ENCODE measurements at regions not wholly inside any gene's neighbourhood (a gene's known extent, or its start where the extent isn't known, plus 50 kb on each side); places are given as distances from the start of the nearest gene placed in this dataset.

DNA sequence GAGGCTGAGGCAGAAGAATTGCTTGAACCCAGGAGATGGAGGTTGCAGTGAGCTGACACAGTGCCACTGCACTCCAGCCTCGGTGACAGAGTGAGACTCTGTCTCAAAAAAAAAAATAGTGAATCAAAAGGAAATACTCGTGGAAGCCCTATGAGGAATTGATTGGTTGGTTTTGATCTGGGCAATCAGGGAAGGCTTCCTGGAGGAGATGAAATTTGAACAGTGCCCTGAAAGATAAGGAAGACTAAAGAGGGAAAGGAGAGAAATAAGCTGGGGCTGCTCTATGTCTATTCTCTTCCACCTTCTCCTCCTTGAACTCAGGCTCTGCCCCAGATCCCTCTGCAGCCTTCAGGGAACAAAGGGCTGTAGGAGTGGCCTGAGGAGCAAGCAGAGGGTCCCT, 54.1 kb downstream of the IRF2BPL start:
- DNase-seq, result no peak

- DNase-seq, result no peak
Measured at GRCh38 chr14:76971549-76971948, 57.0 kb downstream of the IRF2BPL start.

GRCh38 chr14:76968621-76969063, 59.9 kb downstream of the IRF2BPL start:
- DNase-seq, result no peak

DNA sequence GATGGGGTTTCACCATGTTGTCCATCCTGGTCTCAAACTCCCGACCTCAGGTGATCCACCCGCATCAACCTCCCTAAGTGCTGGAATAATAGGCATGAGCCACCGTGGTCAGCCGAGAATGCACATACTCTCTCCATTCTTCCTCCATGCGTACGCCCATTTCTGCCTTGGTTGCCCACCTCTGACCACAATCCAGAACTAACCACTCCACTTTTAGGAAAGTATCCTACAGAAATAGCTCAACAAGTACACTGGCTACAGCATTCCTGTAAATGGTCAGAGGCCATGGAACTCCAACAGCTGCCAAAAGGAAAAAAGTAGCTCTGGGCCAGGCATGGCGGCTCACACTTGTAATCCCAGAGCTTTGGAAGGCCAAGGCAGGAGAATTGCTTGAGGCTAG, 60.7 kb downstream of the IRF2BPL start:
- no peak for DNase-seq

GRCh38 chr14:76965232-76965631, 63.3 kb downstream of the IRF2BPL start:
- no peak for DNase-seq

- DNase-seq, result no peak
Measured at GRCh38 chr14:76964695-76965094, 63.8 kb downstream of the IRF2BPL start.

- DNase-seq, result no peak
Measured at GRCh38 chr14:76963372-76963771, 65.1 kb downstream of the IRF2BPL start.

DNA sequence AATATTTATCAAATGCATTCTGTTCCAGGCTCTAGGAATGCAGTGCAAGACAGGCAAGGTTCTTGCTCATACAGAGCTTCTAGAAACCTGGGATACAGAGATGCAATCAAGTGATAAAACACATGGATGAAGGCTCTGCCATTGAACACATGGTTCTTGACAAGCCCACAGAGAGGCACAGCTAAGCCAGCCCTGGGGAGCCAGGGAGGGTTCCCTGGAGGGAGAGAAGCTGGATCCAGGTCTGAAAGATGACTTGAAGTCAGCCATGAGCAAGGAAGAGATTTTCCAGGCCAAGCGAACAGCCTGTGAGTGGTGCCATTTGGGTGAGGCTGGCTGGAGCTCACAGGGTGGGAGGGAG, 66.2 kb downstream of the IRF2BPL start:
- no peak for DNase-seq

- peak; percentile 41 for DNase-seq
Measured at GRCh38 chr14:76961631-76962302, 66.7 kb downstream of the IRF2BPL start.

DNA sequence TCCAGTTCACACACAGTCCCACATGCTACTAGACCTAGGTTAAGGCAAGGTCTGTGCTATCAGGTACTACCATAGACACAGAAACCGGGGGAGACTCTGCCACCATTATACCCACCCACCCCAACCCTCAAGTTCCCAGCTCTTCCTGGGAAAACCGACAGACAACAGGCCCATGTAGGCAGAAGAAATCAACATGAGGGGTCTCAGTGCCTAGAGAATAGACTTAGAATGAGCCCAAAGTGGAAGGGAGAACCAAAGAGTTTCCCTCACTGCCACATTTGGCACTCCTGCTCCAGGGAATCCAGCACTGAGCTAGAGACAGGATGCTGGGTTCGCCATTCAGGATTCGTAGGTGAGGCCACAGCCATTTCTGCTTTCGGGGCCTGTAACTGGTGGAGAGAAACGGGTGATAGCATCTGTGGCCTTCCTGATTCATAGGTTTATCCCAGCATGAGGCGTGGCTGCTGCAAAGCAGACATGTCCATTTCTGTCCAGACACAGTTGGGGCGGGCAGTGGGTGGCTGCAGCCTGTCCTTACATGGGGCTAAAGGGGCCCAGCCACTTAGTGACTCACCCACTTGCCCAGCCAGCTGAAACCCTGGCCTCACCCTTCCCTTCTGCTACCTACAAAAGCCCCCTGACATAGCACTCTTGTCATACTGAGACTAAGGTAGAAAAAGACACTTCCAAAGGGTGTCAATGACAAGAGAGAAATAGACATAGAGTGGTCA, 69.4 kb downstream of the IRF2BPL start:
- no peak for DNase-seq

DNA sequence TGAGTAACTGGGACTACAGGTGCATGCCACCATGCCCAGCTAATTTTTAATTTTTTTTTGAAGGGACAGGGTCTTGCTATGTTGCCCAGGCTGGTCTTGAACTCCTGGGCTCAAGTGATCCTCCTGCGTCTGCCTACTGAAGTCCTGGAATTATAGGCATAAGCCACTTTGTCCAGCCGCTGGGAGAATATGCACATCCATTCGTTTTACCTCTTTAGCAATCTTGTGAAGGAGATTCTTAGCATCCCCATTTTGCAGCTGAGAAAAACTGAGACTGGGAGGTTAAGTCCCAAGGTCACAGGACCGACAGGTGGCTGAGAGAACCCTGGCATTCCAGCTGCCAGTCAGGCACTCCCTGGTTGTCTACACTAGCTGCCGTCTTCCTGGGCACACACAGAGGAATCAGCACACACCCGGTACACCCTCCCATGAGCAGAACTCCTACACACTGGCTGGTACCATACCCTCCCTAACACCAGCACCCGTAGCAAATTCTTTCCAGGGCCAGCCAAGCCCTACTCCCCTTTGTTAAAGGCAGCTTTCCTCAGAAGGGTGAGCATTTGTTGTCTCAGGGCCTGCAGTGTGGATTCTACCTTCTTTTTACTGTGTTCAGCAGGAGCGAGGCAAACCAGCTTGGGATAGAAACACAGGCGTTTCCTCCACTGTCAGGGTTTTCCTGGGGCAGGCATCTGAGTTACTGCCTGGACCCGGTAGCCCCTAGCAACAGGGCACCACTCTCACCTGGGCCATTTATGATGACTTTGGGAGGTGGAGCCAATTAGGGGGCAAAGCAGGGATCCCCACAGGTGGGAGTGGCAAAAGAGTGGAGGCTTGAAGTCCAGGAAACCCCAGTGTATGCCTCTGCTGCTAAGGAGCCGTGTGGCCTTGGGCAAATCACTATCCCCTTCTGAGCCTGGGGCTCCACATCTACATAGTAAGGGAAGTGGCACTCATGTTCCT, 70.2 kb downstream of the IRF2BPL start:
- no peak for DNase-seq

- DNase-seq, result no peak
Measured at GRCh38 chr14:76957224-76957891, 71.2 kb downstream of the IRF2BPL start.

DNA sequence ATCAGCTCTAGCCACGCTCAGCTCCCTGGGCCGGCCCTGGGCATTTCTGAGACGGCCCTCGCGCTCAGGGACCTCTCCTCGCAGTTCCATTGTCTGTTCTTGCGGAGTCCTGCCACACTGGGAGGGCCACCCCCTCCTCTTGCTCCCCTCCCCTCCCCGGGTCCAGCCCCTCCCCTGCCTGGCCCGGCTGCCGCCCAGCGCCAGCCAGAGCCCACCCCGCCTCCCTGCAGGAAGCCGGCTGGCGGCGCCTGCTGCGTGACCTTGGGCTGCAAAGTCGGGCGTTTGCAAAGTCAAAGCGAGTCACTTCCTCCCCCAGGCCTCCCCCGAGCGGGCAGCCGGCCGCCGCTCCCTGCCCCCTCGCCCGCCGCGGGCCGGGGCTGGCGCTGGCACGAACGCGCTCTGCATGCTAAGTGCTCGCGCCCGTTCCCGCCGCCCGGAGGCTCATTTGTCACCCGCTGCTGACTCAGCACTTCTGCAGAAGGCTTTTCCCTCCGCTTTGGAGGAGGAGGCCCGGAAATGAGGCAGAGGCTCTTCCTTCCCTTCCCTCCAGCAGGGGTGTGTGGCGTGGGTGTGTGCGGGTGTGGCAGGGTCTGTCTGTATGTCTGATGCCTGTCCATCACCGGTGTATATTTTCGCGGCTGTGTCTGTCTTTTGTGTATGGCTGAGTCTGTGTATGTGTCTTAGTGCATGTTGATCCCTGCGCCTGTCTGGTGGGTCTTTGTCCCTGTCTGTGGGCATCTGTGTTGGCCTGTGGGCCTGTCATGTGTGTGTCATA, 72.0 kb downstream of the IRF2BPL start:
- peak; percentile 33 for DNase-seq

GRCh38 chr14:76955575-76956315, 72.8 kb downstream of the IRF2BPL start:
- DNase-seq, result no peak

GRCh38 chr14:76954394-76955190, 73.9 kb downstream of the IRF2BPL start:
- DNase-seq, result no peak

DNA sequence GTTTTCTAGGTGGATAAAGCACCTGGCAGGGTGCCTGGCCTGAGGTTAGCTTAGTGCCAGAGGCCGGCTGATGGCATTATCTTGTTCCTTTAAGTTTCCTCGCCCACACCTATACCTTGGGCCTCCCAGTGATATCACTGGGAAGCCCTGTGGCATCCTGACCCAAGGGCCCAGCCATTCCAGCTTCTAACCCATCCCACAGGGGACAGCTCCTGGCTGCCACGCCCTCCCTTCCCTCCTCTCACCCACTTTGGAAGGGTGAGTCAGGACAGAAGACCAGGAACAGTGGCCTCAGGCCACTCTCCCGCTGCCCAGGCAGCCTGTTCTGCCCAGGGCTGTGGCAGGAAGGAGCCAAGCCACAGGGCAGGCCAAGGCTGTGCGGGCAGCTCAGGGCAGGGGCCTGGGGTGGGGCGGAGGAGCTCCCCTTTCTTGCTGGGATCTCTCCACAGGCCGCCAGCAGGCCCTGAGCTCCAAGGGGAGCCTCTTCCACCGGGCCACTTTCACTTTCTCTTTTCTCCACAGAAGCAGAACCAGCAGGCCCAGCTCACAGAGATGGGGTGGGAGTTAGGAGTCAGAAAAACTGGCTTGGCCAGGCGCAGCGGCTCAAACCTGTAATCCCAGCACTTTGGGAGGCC, 75.1 kb downstream of the IRF2BPL start:
- DNase-seq, result no peak

GRCh38 chr14:76951166-76951565, 77.3 kb downstream of the IRF2BPL start:
- no peak for DNase-seq

GRCh38 chr14:76950055-76951020, 78.2 kb downstream of the IRF2BPL start:
- DNase-seq, result no peak

DNA sequence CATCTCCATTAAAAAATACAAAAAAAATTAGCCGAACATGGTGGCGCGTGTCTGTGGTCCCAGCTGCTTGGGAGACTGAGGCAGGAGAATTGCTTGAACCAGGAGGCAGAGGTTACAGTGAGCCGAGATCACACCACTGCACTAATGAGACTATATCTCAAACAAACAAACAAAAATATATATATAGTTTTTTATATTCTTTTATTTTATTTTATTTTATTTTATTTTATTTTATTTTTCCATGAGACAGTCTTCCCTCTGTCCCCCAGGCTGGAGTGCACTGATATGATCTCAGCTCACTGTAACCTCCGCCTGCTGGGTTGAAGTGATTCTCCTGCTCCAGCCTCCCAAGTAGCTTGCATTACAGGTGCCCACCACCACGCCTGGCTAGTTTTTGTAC, 79.5 kb downstream of the IRF2BPL start:
- no peak for DNase-seq

All from GF-D8 (cell line).